Fibroblast of pulmonary artery (primary cell): ENCODE measurements at regions not wholly inside any gene's neighbourhood (a gene's known extent, or its start where the extent isn't known, plus 50 kb on each side); places are given as distances from the start of the nearest gene placed in this dataset.

ENCODE experiments used
- DNase-seq: peaks from one replicate; pipeline ENCODE4 v3.0.0-alpha.2; 2010; ENCODE audit warnings: low read depth
- H3K4me3 ChIP-seq: replicated peaks from 2 replicates; pipeline ENCODE4 v1.5.1; 2011; ENCODE audit warnings: low read depth, mild to moderate bottlenecking, control low read depth, low read length, moderate library complexity
- TF ChIP-seq, protein P1 (sequence below): IDR thresholded peaks from 2 replicates; pipeline ENCODE4 v1.5.1; 2011; ENCODE audit warnings: mild to moderate bottlenecking, control low read depth, low read length, inconsistent platforms; ENCODE audit errors: missing control alignments

GRCh38 chr7:10128748-10129147, 844.9 kb upstream of the PHF14 start:
- H3K4me3 ChIP-seq, result no peak overlapping the region
- no peak for DNase-seq
- TF ChIP-seq, protein P1, sequence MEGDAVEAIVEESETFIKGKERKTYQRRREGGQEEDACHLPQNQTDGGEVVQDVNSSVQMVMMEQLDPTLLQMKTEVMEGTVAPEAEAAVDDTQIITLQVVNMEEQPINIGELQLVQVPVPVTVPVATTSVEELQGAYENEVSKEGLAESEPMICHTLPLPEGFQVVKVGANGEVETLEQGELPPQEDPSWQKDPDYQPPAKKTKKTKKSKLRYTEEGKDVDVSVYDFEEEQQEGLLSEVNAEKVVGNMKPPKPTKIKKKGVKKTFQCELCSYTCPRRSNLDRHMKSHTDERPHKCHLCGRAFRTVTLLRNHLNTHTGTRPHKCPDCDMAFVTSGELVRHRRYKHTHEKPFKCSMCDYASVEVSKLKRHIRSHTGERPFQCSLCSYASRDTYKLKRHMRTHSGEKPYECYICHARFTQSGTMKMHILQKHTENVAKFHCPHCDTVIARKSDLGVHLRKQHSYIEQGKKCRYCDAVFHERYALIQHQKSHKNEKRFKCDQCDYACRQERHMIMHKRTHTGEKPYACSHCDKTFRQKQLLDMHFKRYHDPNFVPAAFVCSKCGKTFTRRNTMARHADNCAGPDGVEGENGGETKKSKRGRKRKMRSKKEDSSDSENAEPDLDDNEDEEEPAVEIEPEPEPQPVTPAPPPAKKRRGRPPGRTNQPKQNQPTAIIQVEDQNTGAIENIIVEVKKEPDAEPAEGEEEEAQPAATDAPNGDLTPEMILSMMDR, result no peak

- no peak for DNase-seq
- no peak overlapping the region for H3K4me3 ChIP-seq
- TF ChIP-seq, protein P1, result no peak
Observed at GRCh38 chr7:10138087-10138854, 835.4 kb upstream of the PHF14 start.

DNA sequence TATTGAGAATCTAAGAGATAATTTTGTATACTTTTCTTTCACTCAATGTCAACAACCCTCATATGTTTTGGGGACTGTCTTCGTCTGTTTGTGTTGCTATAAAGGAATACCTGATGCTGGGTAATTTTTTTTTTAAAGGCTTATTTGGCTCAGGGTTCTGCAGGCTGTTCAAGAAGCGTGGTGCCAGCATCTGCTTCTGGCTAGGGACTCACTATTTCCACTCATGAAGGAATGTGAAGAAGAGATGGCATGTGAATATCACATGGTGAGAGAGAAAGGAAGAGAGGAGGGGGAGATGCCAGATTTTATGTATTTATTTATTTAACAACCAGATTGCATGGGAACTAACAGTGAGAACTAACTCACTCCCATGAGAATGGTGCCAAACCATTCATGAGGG, 827.4 kb upstream of the PHF14 start:
- TF ChIP-seq, protein P1, result no peak
- H3K4me3 ChIP-seq, result no peak overlapping the region
- no peak for DNase-seq

DNA sequence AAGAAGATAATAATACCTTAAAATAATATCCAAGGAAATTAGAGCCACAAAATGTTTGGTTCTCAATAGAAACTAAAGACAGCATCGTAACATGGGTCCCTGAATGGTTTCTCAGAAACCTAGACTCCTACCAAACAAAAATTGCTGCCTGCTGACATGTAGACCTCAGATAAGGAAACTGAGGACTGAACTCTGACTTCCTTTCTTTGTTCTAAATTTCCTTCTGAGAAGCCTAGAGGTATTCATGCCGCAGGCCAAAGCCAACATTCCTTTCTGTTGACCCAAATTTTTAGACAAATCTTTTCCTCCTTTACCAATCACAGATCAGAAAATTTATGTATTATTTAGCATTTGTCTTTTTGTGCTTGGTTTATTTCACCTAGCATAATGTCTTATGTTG, 816.7 kb upstream of the PHF14 start:
- H3K4me3 ChIP-seq, result no peak overlapping the region
- TF ChIP-seq, protein P1, result no peak
- peak; percentile 52 for DNase-seq

DNA sequence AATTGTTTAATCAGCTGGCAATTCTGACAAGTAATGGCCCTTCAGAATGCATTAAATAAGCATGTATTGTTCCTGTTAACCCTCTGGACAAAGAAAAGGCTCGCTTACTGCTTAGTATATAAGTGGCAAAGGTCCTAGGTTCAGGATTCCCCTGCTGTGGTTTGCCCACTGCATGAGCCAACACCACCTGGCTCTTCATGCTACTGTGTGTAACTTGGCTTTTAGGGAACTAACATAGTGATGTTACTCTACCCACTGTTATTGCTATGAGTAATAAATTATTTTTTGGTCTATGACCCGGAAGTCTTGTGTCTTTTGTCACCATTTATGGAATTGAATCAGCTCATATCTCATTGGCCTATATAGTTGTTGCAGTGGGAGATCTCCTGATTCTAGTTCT, 791.7 kb upstream of the PHF14 start:
- no peak overlapping the region for H3K4me3 ChIP-seq

DNA sequence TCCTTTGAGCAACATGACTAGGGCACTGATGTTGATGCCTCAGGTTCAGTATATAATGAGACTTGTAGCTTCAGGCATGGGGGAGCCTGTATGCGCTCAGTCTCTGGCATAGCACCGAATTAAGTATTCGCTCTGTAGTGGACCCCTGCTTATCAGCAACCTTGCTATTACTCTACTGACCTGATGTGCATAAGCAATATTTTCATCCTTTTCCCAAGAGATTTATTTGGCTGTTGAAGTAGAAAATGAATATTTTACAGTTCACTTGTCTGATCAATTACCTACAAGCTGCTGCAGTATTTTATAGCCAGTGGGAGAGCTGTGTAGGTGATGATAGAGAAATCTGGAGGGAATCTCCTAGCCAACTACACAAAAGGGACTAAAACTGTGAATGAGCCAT, 781.6 kb upstream of the PHF14 start:
- no peak overlapping the region for H3K4me3 ChIP-seq
- TF ChIP-seq, protein P1, result no peak
- DNase-seq, result no peak

More for the DNA sequence above, 791.7 kb upstream of the PHF14 start:
- DNase-seq, result no peak
- TF ChIP-seq, protein P1, result no peak

DNA sequence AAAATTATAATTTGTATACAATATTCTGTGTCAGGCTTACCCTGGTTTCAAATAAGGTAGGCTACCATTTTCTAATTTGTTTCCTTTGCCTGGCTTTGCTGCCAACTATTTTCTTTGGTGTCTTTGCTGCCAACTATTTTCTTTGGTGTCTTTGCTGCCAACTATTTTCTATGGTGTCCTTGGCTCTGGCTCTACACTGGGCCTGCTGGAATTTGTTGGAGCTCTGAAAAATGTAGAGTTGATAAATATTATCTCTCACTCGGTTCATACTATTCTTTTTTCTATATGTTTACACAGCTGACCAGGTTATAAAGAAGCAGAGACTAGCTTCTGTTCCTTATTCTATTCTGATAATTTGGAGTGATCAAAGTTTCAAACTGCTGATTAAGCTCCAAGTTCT, 768.0 kb upstream of the PHF14 start:
- DNase-seq, result no peak
- H3K4me3 ChIP-seq, result no peak overlapping the region
- TF ChIP-seq, protein P1, result no peak
